Right lobe of liver (tissue), 6 donors: ENCODE measurements at regions not wholly inside any gene's neighbourhood (a gene's known extent, or its start where the extent isn't known, plus 50 kb on each side); places are given as distances from the start of the nearest gene placed in this dataset.

Source experiments
- ATAC-seq, 4 donors: fragments of 200-7000 bp; cut with Tn5 transposase; one replicate each; pipeline ENCODE4 v1.9.1; 2020; ENCODE audit warnings: mild to moderate bottlenecking in 4 of 4, moderate library complexity in 4 of 4
- DNase-seq, 3 donors: peaks; one replicate each; pipeline ENCODE4 v3.0.0-alpha.2; 2020
- H3K27ac ChIP-seq, 3 donors: fragments of 200-600 bp; one replicate each; pipeline ENCODE4 v1.8.0; 2022
- H3K27me3 ChIP-seq, 2 donors: fragments of 200-600 bp; one replicate each; pipeline ENCODE4 v1.8.0; 2022
- H3K36me3 ChIP-seq, 4 donors: fragments of 200-600 bp; sonication (generic) in 1 of 4; one replicate each; pipeline versions ENCODE4 v1.5.1 to v1.8.0; 2017 to 2022; ENCODE audit warnings: control low read depth in 1 of 4
- H3K4me1 ChIP-seq, 4 donors: fragments of 200-600 bp; sonication (generic) in 1 of 4; one replicate each; pipeline versions ENCODE4 v1.5.1 to v1.8.0; 2017 to 2022; ENCODE audit warnings: control low read depth in 1 of 4
- H3K4me3 ChIP-seq, 3 donors: fragments of 200-600 bp; one replicate each; pipeline ENCODE4 v1.8.0; 2022
- H3K9me3 ChIP-seq, 4 donors: fragments of 200-600 bp; sonication (generic) in 1 of 4; one replicate each; pipeline versions ENCODE4 v1.5.1 to v1.8.0; 2017 to 2022; ENCODE audit warnings: control low read depth in 1 of 4
- POLR2A ChIP-seq: fragments of 450-650 bp; IDR thresholded peaks from one replicate; pipeline ENCODE4 v1.6.1; 2017; ENCODE audit warnings: antibody characterized with exemption, mild to moderate bottlenecking
- WGBS: methylation state at CpG from one replicate; pipeline ENCODE4 v1.1.6; 2018; ENCODE audit warnings: low coverage, low lambda C conversion rate; ENCODE audit not compliant: insufficient coverage; ENCODE audit errors: missing lambda C conversion rate; 5-methylcytosine and 5-hydroxymethylcytosine counted together
- intact Hi-C, 2 donors: fragments of 100-400 bp; cut with DNase I; formaldehyde crosslinking; loops; one replicate each; pipeline versions ENCODE4 v1.11.2 to v1.14.1; 2022
- TF ChIP-seq, protein P1 (sequence below), 4 donors: fragments of 200-600 bp in 3 of 4; fragments of 450-650 bp in 1 of 4; IDR thresholded peaks; one replicate each; pipeline versions ENCODE4 v1.5.1 to v1.8.0; 2016 to 2022; ENCODE audit warnings: antibody characterized with exemption in 4 of 4, mild to moderate bottlenecking in 2 of 4
- donor health status: DM: no; HTN: yes; CAD: no.
- donor health status: DM: no; HTN: no; CAD: no.
- donor health status: DM: no; HTN: no; CAD: no.
- donor health status: DM: no; HTN: yes; CAD: no.
- donor health status: DM: no; HTN: yes; CAD: no.

DNA sequence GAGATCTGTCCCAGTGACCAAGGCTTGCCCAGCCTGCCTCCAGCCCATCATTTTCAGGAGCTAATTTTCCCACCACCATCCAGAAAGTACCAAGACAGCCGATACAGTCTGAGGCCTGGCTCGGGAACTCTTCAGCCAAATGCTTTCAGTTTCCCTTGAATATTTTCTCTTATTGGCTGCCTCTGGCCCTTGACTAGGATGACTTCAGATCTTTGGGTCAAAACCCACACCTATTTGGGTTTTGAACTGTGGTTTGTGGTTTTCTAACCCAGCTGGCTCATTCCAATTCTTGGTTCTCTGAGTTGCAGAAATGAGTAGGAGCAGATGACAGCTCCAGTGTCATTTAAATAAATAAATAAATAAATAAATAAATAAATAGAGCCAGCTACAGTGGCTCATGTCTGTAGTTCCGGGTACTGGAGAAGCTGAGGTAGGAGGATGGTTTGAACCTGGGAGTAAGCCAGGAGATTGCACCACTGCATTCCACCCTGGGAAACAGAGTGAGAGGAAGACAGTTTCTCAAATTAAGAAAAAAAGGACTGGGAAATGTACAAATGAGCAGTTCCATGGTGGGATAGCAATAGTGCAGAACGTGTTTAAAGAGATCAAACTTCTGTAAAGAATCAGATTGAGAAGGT lies 465.0 kb upstream of the SOX11 start:
- Histone ChIP-seq H3K27ac (no peak overlapping the region), H3K4me1 (no peaks in the 10 kb centered on the region), H3K9me3 (no peaks in the 10 kb centered on the region), H3K27me3 (no peaks in the 10 kb centered on the region), H3K36me3 (no peaks in the 10 kb centered on the region), H3K4me3 (no peak overlapping the region)
- ATAC-seq (no peak), DNase-seq (no peak)
- intact Hi-C loops, result no loop called here
- TF ChIP-seq POLR2A, result no peak
- TF ChIP-seq, protein P1, sequence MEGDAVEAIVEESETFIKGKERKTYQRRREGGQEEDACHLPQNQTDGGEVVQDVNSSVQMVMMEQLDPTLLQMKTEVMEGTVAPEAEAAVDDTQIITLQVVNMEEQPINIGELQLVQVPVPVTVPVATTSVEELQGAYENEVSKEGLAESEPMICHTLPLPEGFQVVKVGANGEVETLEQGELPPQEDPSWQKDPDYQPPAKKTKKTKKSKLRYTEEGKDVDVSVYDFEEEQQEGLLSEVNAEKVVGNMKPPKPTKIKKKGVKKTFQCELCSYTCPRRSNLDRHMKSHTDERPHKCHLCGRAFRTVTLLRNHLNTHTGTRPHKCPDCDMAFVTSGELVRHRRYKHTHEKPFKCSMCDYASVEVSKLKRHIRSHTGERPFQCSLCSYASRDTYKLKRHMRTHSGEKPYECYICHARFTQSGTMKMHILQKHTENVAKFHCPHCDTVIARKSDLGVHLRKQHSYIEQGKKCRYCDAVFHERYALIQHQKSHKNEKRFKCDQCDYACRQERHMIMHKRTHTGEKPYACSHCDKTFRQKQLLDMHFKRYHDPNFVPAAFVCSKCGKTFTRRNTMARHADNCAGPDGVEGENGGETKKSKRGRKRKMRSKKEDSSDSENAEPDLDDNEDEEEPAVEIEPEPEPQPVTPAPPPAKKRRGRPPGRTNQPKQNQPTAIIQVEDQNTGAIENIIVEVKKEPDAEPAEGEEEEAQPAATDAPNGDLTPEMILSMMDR (IDR thresholded peaks at IDR 0.05), result no peak
- 35% methylated on average over 4 of the region's 4 CpGs for WGBS

DNA sequence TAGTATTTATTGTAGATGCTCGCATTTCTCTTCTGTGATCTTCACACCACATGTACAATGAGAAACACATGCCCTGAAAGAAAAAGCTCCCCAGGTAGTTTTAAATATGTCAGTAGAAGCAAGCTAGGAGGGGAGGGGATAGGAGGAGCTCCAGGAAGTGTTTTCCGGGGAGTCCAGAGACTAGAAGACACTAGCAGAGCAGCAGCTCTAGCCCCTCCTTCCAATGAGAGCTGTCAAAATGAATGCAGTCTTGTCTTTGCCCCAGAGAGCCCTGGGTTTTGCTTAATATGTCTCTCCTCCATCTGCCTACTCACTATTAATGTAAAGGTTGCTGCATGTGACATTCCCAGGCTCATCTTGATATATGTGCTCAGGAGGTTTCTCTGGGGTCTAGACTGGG lies 462.6 kb upstream of the SOX11 start:
- DNase-seq, result no peak
- TF ChIP-seq POLR2A, result no peak
- TF ChIP-seq, protein P1 (IDR thresholded peaks at IDR 0.05), result no peak
- WGBS, result 6% methylated on average over 2 of the region's 2 CpGs

DNA sequence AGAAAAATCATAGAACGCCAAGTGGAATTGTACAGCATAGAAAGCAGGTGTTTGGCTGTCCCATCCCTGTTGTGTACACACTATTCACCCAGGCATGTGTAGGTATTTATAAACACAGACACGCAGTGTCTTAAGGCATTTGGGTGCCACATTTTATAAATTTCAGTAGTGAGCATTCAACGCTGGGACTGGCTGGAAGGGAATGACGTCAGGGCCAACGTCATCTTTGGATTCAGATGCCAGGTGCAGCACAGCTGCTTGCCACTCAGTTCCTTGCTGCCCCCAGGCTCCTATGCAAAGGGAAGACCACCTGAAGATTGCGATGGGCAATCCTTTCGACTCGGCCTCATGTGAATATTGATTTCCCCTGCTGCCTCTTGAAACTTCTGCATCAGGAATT lies 461.7 kb upstream of the SOX11 start:
- Histone ChIP-seq H3K27ac (no peak overlapping the region), H3K4me1 (no peaks in the 10 kb centered on the region), H3K36me3 (no peaks in the 10 kb centered on the region), H3K9me3 (no peaks in the 10 kb centered on the region), H3K27me3 (no peaks in the 10 kb centered on the region), H3K4me3 (no peak overlapping the region)
- intact Hi-C loops, result no loop called here
- WGBS, result 60% methylated on average over 6 of the region's 8 CpGs
- ATAC-seq (no peak), DNase-seq (no peak)
- TF ChIP-seq, protein P1 (IDR thresholded peaks at IDR 0.05), result no peak
- no peak for TF ChIP-seq POLR2A

More for the DNA sequence above, 462.6 kb upstream of the SOX11 start:
- Histone ChIP-seq H3K27ac (no peak overlapping the region), H3K9me3 (no peaks in the 10 kb centered on the region), H3K36me3 (no peaks in the 10 kb centered on the region), H3K4me1 (no peaks in the 10 kb centered on the region), H3K4me3 (no peak overlapping the region), H3K27me3 (no peaks in the 10 kb centered on the region)
- intact Hi-C loops, result no loop called here
- ATAC-seq, result no peak

DNA sequence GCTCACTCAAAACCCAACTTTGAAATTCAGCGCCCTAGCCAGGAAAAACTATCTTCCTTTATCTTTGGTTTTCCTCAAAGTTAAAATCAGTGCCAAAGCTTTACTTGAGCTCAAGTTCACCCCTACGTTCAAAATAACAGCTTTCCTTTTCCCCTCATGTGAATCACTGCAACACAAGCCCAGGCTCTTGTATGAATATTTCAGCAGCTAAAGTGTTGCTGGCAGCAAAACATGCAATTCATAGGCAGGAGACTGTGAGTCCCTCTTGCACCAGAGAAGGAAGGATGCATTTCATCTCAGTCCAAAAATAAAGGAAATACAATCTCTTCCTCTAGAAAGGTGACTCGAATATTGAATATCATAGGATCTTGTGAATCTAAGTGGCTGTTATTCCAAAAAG lies 461.3 kb upstream of the SOX11 start:
- H3K27me3 ChIP-seq, result no peaks in the 10 kb centered on the region
- H3K36me3 ChIP-seq, result no peaks in the 10 kb centered on the region
- TF ChIP-seq, protein P1 (IDR thresholded peaks at IDR 0.05), result no peak
- TF ChIP-seq POLR2A, result no peak
- H3K4me1 ChIP-seq, result no peaks in the 10 kb centered on the region
- H3K9me3 ChIP-seq, result no peaks in the 10 kb centered on the region
- no peak for ATAC-seq
- intact Hi-C loops, result no loop called here
- no peak overlapping the region for H3K27ac ChIP-seq
- no peak for DNase-seq
- H3K4me3 ChIP-seq, result no peak overlapping the region
- 40% methylated on average over 3 of the region's 3 CpGs for WGBS

DNA sequence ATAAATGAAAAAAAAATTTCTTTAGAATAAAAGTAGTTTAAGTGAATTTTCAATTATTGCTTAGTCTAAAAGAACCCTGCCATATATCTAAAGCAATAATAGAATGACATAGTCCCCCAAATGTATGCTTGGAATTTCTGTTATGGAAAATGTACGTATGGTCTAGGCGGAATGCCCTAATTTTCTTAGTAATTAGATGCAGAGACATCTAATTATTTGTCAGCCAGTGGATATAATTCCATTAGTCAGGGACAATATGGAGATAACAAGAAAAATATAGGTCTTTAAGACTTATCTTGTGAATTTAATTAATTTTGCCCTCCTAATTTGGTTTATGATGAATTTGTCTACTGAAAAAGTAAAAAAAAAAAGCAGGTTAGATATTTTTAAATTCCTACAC lies 460.9 kb upstream of the SOX11 start:
- TF ChIP-seq POLR2A, result no peak
- TF ChIP-seq, protein P1 (IDR thresholded peaks at IDR 0.05), result no peak
- no peak for ATAC-seq
- Histone ChIP-seq H3K27ac (no peak overlapping the region), H3K36me3 (no peaks in the 10 kb centered on the region), H3K9me3 (no peaks in the 10 kb centered on the region), H3K27me3 (no peaks in the 10 kb centered on the region), H3K4me1 (no peaks in the 10 kb centered on the region), H3K4me3 (no peak overlapping the region)
- intact Hi-C loops, result no loop called here
- no peak for DNase-seq
- 40% methylated on average over 2 of the region's 2 CpGs for WGBS
